LNCaP clone FGC (cell line): ENCODE measurements at regions not wholly inside any gene's neighbourhood (a gene's known extent, or its start where the extent isn't known, plus 50 kb on each side); places are given as distances from the start of the nearest gene placed in this dataset.

ENCODE experiments used
- DNase-seq: peaks from one replicate; pipeline ENCODE4 v3.0.0-alpha.2; 2011; ENCODE audit warnings: low read depth
- H3K4me3 ChIP-seq: 2 replicates; pipeline ENCODE4 v1.5.1; 2011; ENCODE audit warnings: mild to moderate bottlenecking, low read depth, low read length, control low read depth
- CTCF ChIP-seq: IDR thresholded peaks from 2 replicates; pipeline ENCODE4 v1.5.1; 2012; ENCODE audit warnings: mild to moderate bottlenecking; ENCODE audit not compliant: control insufficient read depth, insufficient read depth; ENCODE audit errors: extremely low read depth

DNA sequence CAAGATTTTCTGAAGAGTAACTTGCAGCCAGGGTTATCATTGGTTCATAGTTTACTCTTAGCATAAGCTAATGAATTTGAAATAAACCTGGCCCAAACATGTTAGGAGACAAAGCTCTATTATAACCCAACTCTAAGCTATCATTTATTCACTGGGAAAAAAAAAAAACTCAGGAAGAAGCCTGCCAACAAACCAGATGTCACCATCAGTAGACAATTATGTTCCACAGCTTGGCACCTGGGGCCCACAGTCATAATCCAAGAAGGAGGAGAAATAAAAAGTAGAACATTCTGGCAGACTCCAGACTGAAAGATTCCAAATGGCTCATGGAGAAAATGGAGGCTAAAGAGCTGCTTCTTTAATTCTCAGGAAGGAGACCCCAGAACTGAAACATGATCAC, 100.0 kb upstream of the CNR1 start:
- H3K4me3 ChIP-seq, result no peak overlapping the region
- no peak for TF ChIP-seq CTCF
- no peak for DNase-seq

DNA sequence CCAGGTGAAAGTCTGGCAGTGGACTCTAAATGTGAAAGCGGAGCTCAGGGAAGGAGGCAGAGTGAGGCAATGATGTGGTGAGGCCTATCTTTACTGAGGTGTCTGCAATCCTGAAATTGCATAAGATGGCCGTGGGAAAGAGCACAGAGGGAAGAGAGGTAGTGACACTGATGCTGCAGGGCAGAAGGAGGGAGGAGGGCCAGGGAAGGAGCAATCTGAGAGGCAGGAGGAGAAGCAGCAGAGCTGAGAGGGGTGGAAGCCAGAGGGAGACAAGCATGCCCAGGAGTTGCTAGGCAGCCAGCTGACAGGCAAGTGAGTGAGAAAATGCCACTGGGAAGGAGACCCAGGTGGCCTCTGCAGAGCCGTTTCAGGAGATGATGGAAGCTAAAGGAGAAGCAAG, 97.4 kb upstream of the CNR1 start:
- DNase-seq, result no peak
- no peak for TF ChIP-seq CTCF
- H3K4me3 ChIP-seq, result no peak overlapping the region

GRCh38 chr6:88262332-88262731, 96.2 kb upstream of the CNR1 start:
- TF ChIP-seq CTCF, result no peak
- no peak for DNase-seq
- no peak overlapping the region for H3K4me3 ChIP-seq

DNA sequence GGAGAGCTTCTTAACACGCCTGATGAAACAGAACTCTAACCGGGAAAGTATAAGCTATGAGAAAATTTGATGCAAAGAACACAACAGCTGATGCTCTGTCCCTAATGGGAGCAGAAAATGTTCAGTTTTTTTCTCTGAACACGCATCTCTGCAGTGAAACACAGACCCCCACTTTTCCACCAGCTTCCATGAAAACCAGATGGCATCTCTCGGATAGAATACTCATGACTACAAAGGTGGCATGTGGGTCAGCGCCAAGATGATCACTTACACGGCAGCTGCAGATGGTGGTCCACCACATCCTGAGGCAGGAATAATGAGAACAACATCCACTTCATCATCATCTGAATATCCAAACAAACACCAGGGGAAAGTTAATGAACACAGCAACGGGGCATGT, 85.2 kb upstream of the CNR1 start:
- no peak overlapping the region for H3K4me3 ChIP-seq
- no peak for DNase-seq
- TF ChIP-seq CTCF, result no peak

DNA sequence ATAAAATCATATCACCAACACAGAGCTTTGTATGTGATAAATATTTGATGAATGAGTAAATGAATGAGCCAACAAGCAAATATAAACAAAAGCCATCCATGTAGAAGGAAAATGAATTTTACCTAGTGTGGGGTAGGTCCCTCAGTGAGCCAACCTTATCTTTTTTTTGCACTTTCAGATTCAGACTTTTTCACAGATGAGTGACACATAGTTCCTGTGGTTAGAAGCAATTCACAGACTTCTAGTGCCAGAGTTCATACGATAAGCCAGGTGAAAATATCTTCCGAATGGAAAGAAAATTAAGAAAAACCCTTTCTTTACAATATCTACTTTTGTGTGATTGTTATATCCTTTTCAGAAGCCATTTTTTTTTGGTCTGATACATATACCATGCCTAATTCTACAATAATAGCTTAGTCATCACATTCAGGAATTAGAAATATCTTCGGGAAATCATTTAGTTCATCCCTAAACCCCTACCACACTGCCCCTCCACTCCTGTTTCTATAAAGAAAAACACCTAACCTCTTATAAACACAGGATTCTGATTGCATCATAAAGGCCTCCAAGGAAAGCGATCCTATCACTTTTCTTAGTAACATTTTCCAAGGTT, 82.7 kb upstream of the CNR1 start:
- DNase-seq, result no peak
- TF ChIP-seq CTCF, result no peak

DNA sequence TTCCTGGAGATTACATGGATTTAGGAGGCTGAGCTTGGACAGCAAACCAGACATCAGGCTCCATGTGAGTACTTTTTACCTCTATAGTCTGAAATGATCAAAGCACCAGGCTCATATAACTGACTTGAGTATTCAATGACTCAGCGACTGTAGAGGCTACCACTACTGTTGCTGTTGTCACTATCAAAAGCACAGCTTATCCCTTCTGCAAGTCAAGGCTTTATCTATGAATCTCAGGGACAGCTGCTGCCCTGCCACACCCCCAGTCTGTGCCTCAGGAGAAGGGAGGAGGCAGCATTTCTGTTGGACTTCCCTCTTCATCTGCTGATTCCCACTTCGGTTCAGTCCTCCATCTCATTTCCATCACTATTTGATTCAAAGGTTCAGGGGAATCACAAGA, 80.5 kb upstream of the CNR1 start:
- H3K4me3 ChIP-seq, result no peak overlapping the region
- no peak for DNase-seq
- TF ChIP-seq CTCF, result no peak

More for the DNA sequence above, 82.7 kb upstream of the CNR1 start:
- H3K4me3 ChIP-seq, result no peak overlapping the region

- no peak overlapping the region for H3K4me3 ChIP-seq
- no peak for DNase-seq
- no peak for TF ChIP-seq CTCF
These were observed 78.6 kb upstream of the CNR1 start for GRCh38 chr6:88244721-88245120.
